K562 (cell line): ENCODE measurements at regions not wholly inside any gene's neighbourhood (a gene's known extent, or its start where the extent isn't known, plus 50 kb on each side); places are given as distances from the start of the nearest gene placed in this dataset.

Experiments
- CBX3 ChIP-seq, 2 experiments: IDR thresholded peaks; 1 replicate in 1 of 2; 2 replicates in 1 of 2; pipeline ENCODE4 v1.6.1; 2012; ENCODE audit warnings: inconsistent platforms in 2 of 2, low read length in 2 of 2, borderline replicate concordance in 1 of 2, control low read depth in 1 of 2
- ETV6 ChIP-seq, 3 experiments: fragments of 150-350 bp in 1 of 3; sonication (generic) in 1 of 3; formaldehyde crosslinking in 1 of 3; IDR thresholded peaks; 2 replicates each; pipeline versions ENCODE4 v1.6.1 to v1.8.0; 2014 to 2022; ENCODE audit warnings: borderline replicate concordance in 2 of 3, low read depth in 2 of 3, antibody characterized with exemption in 1 of 3, low read length in 1 of 3, mild to moderate bottlenecking in 1 of 3, missing genetic modification reagents in 1 of 3
- FOXK1 ChIP-seq: sonication (generic); formaldehyde crosslinking; IDR thresholded peaks from 2 replicates; pipeline ENCODE4 v1.8.0; 2022; ENCODE audit warnings: missing genetic modification reagents, mild to moderate bottlenecking, borderline replicate concordance
- HOXB6 ChIP-seq: fragments of 250-450 bp; sonication (Bioruptor Pico); IDR thresholded peaks from 2 replicates; pipeline ENCODE4 v1.5.1; 2022; ENCODE audit warnings: mild to moderate bottlenecking, borderline replicate concordance
- NELFE ChIP-seq: IDR thresholded peaks from 2 replicates; pipeline ENCODE4 v1.6.1; 2011; ENCODE audit warnings: mild to moderate bottlenecking; ENCODE audit not compliant: insufficient read depth, insufficient read length
- NFYB ChIP-seq: IDR thresholded peaks from 2 replicates; pipeline ENCODE4 v1.6.1; 2011; ENCODE audit warnings: mild to moderate bottlenecking, moderate library complexity; ENCODE audit not compliant: insufficient read length; ENCODE audit errors: extremely low read depth
- RAD51 ChIP-seq: fragments of 450-650 bp; IDR thresholded peaks from 2 replicates; pipeline ENCODE4 v1.7.1; 2016; ENCODE audit warnings: low read depth, mild to moderate bottlenecking, borderline replicate concordance
- RNF2 ChIP-seq: sonication (generic); IDR thresholded peaks from 2 replicates; pipeline ENCODE4 v1.6.1; 2016
- SAP30 ChIP-seq: fragments of 200-600 bp; sonication (generic); IDR thresholded peaks from 2 replicates; pipeline ENCODE4 v1.6.1; 2012; ENCODE audit warnings: borderline replicate concordance, low read depth, mild to moderate bottlenecking, moderate library complexity, low read length, control low read depth, inconsistent platforms; ENCODE audit not compliant: insufficient read depth, poor library complexity, severe bottlenecking
- SMARCE1 ChIP-seq: fragments of 450-650 bp; IDR thresholded peaks from 2 replicates; pipeline ENCODE4 v1.7.1; 2016; ENCODE audit warnings: mild to moderate bottlenecking
- SP2 ChIP-seq: IDR thresholded peaks from 2 replicates; pipeline ENCODE4 v1.6.1; 2011; ENCODE audit warnings: mild to moderate bottlenecking, low read depth, low read length, moderate library complexity; ENCODE audit not compliant: poor library complexity, severe bottlenecking; ENCODE audit errors: extremely low read depth
- TAF1 ChIP-seq: IDR thresholded peaks from 2 replicates; pipeline ENCODE4 v1.6.1; 2011; ENCODE audit warnings: mild to moderate bottlenecking, low read length, moderate library complexity; ENCODE audit not compliant: insufficient read depth, control insufficient read depth, severe bottlenecking; ENCODE audit errors: extremely low read depth
- TAF9B ChIP-seq: fragments of 450-650 bp; IDR thresholded peaks from 2 replicates; pipeline ENCODE4 v1.6.1; 2018; ENCODE audit warnings: mild to moderate bottlenecking; ENCODE audit not compliant: partially characterized antibody
- TEAD1 ChIP-seq, 2 experiments: fragments of 450-650 bp in 1 of 2; sonication (generic) in 1 of 2; formaldehyde crosslinking; IDR thresholded peaks; 2 replicates each; pipeline versions ENCODE4 v1.4.0 to v1.8.0; 2020 to 2022; ENCODE audit warnings: mild to moderate bottlenecking in 2 of 2, missing genetic modification reagents in 1 of 2
- TRIM24 ChIP-seq, 2 experiments: fragments of 450-650 bp; IDR thresholded peaks; 2 replicates each; pipeline ENCODE4 v1.6.1; 2016
- ZNF695 ChIP-seq: fragments of 450-650 bp; formaldehyde crosslinking; IDR thresholded peaks from 2 replicates; pipeline ENCODE4 v1.4.0; 2020; ENCODE audit warnings: mild to moderate bottlenecking, moderate library complexity
- ZNF75A ChIP-seq: fragments of 450-650 bp; formaldehyde crosslinking; IDR thresholded peaks from 2 replicates; pipeline ENCODE4 v1.4.0; 2020; ENCODE audit warnings: mild to moderate bottlenecking
- TF ChIP-seq, protein P1 (sequence below): sonication (generic); formaldehyde crosslinking; IDR thresholded peaks from 2 replicates; pipeline ENCODE4 v1.8.0; 2022; ENCODE audit warnings: mild to moderate bottlenecking, missing genetic modification reagents
- TF ChIP-seq, protein P2 (sequence below), 3 experiments: IDR thresholded peaks in 2 of 3; conservative IDR thresholded peaks in 1 of 3; 2 replicates each; pipeline ENCODE4 v1.5.1; 2011 to 2012; ENCODE audit warnings: low read length in 3 of 3, mild to moderate bottlenecking in 3 of 3, control low read depth in 2 of 3, improper control_type of control experiment in 1 of 3, inconsistent platforms in 1 of 3, low read depth in 1 of 3, mixed read lengths in 1 of 3, moderate library complexity in 1 of 3; ENCODE audit not compliant: insufficient read depth in 2 of 3
- TF ChIP-seq, protein P3 (sequence below): IDR thresholded peaks from 2 replicates; pipeline ENCODE4 v1.6.1; 2012; ENCODE audit warnings: low read depth, low read length, improper control_type of control experiment, borderline replicate concordance

DNA sequence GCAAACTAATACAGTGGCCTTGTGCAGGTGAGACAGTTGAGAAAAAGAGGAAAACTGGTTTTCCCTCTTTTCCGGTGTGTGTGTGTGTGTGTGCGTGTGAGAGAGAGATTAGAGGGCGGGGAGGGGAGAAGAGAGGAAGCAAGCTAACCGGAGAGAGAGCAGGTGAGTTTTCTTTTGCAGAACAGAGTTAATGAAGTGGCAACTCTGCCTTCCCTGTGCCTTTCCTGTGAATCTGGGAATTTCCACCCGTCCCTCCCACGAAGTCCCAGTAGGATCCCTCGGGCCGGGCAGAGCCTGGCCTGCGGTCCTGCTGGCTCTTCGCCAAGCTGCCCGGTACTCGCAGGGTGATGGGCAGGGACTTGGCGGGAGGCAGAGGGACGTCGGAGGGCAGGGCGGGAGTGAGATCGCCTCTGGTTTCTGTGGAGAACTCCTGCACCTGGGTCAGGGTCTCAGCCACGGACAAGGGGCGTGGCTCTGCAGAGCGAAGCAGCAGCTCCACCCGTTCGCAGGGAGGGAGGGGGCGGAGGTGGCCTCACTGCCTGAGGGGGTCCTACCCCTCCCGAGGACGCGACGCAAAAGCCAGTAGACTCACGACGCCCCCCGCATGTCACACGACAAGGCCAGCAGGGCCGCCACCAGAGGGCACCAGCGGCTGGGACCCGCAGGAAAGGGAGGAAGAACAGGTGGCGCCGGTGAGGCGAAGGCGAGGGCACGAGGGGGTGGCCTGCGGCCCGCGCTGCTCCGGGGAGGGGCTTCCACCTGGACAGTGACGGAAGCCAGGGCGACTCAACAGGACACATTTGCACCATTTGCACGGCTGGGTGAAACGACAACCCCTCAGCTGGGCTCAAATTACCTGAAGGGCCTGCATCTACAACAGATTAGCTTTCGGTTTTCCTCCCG lies 51.2 kb upstream of the RNF182 start (continued):
- TF ChIP-seq, protein P1, sequence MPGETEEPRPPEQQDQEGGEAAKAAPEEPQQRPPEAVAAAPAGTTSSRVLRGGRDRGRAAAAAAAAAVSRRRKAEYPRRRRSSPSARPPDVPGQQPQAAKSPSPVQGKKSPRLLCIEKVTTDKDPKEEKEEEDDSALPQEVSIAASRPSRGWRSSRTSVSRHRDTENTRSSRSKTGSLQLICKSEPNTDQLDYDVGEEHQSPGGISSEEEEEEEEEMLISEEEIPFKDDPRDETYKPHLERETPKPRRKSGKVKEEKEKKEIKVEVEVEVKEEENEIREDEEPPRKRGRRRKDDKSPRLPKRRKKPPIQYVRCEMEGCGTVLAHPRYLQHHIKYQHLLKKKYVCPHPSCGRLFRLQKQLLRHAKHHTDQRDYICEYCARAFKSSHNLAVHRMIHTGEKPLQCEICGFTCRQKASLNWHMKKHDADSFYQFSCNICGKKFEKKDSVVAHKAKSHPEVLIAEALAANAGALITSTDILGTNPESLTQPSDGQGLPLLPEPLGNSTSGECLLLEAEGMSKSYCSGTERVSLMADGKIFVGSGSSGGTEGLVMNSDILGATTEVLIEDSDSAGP (CRISPR knock-in tag): no peak
- no peak for TF ChIP-seq TAF1
- TF ChIP-seq, protein P2, sequence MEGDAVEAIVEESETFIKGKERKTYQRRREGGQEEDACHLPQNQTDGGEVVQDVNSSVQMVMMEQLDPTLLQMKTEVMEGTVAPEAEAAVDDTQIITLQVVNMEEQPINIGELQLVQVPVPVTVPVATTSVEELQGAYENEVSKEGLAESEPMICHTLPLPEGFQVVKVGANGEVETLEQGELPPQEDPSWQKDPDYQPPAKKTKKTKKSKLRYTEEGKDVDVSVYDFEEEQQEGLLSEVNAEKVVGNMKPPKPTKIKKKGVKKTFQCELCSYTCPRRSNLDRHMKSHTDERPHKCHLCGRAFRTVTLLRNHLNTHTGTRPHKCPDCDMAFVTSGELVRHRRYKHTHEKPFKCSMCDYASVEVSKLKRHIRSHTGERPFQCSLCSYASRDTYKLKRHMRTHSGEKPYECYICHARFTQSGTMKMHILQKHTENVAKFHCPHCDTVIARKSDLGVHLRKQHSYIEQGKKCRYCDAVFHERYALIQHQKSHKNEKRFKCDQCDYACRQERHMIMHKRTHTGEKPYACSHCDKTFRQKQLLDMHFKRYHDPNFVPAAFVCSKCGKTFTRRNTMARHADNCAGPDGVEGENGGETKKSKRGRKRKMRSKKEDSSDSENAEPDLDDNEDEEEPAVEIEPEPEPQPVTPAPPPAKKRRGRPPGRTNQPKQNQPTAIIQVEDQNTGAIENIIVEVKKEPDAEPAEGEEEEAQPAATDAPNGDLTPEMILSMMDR (IDR thresholded peaks at IDR 0.05 in 2 of 3, conservative IDR thresholded peaks at IDR 0.05 in 1 of 3; ENCODE audit: insufficient read depth in 2 of 3, low read depth in 1 of 3, low read length in 3 of 3): peak; percentile 93 to 99 (median 96)
- TF ChIP-seq NELFE: no peak
- TF ChIP-seq TAF9B: no peak
- TF ChIP-seq SMARCE1: 0 out of 2 replicates have a peak, but pooled peaks have one; percentile 30
- no peak; a peak in 1 of 4 replicates for TF ChIP-seq ETV6 (IDR thresholded peaks at IDR 0.05; ENCODE audit: borderline replicate concordance in 1 of 2, low read depth in 2 of 2, low read length in 1 of 2)
- peak; percentile 99 for TF ChIP-seq ETV6 (CRISPR knock-in tag; IDR thresholded peaks at IDR 0.05; ENCODE audit: borderline replicate concordance)
- peak in 1 of 2 experiments; percentile 96; a peak in 1 of 3 replicates for TF ChIP-seq CBX3 (IDR thresholded peaks at IDR 0.05; ENCODE audit: borderline replicate concordance in 1 of 2, low read length in 2 of 2)
- peak; percentile 37 to 39; a peak in 3 of 4 replicates for TF ChIP-seq TRIM24 (IDR thresholded peaks at IDR 0.05)
- no peak for TF ChIP-seq SP2
- peak in 1 of 2 experiments; percentile 96; a peak in 2 of 4 replicates for TF ChIP-seq TEAD1 (CRISPR knock-in tag; IDR thresholded peaks at IDR 0.05)
- TF ChIP-seq SAP30: no peak
- TF ChIP-seq ZNF75A (CRISPR knock-in tag): no peak
- TF ChIP-seq FOXK1 (CRISPR knock-in tag): peak; percentile 99
- TF ChIP-seq HOXB6: no peak
- TF ChIP-seq RNF2: peak; percentile 91
- TF ChIP-seq RAD51: peak; percentile 37; the same call in 1 of the 2 replicates
- TF ChIP-seq NFYB: no peak
- TF ChIP-seq ZNF695 (CRISPR knock-in tag): no peak
- TF ChIP-seq, protein P3, sequence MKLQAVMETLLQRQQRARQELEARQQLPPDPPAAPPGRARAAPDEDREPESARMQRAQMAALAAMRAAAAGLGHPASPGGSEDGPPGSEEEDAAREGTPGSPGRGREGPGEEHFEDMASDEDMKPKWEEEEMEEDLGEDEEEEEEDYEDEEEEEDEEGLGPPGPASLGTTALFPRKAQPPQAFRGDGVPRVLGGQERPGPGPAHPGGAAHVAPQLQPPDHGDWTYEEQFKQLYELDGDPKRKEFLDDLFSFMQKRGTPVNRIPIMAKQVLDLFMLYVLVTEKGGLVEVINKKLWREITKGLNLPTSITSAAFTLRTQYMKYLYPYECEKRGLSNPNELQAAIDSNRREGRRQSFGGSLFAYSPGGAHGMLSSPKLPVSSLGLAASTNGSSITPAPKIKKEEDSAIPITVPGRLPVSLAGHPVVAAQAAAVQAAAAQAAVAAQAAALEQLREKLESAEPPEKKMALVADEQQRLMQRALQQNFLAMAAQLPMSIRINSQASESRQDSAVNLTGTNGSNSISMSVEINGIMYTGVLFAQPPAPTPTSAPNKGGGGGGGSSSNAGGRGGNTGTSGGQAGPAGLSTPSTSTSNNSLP: no peak
